Vagina (tissue), 2 donors: ENCODE measurements at regions not wholly inside any gene's neighbourhood (a gene's known extent, or its start where the extent isn't known, plus 50 kb on each side); places are given as distances from the start of the nearest gene placed in this dataset.

Source experiments
- DNase-seq, 2 donors: peaks; one replicate each; pipeline ENCODE4 v3.0.0-alpha.2; 2017; ENCODE audit errors: extremely low spot score in 2 of 2
- H3K27ac ChIP-seq: fragments of 200-600 bp; sonication (generic); one replicate; pipeline ENCODE4 v1.5.1; 2019
- H3K27me3 ChIP-seq: fragments of 200-600 bp; sonication (generic); one replicate; pipeline ENCODE4 v1.5.1; 2019
- H3K36me3 ChIP-seq, 2 donors: fragments of 200-600 bp; sonication (generic); one replicate each; pipeline ENCODE4 v1.5.1; 2017 to 2019
- H3K4me1 ChIP-seq: fragments of 200-600 bp; sonication (generic); one replicate; pipeline ENCODE4 v1.5.1; 2019
- H3K4me3 ChIP-seq, 2 donors: fragments of 200-600 bp; sonication (generic); 1 replicate in 1 of 2; 2 replicates in 1 of 2; pipeline ENCODE4 v1.5.1; 2016 to 2019
- H3K9me3 ChIP-seq: fragments of 200-600 bp; sonication (generic); one replicate; pipeline ENCODE4 v1.5.1; 2019
- CTCF ChIP-seq, 3 experiments: fragments of 450-650 bp in 2 of 3; fragments of 200-600 bp in 1 of 3; sonication (generic) in 1 of 3; IDR thresholded peaks; one replicate each; pipeline ENCODE4 v1.5.1; 2017 to 2019; ENCODE audit warnings: antibody characterized with exemption in 3 of 3, mild to moderate bottlenecking in 2 of 3, moderate library complexity in 2 of 3
- POLR2A ChIP-seq, 2 donors: fragments of 450-650 bp; IDR thresholded peaks; one replicate each; pipeline ENCODE4 v1.6.1; 2017; ENCODE audit warnings: antibody characterized with exemption in 2 of 2, mild to moderate bottlenecking in 2 of 2, moderate library complexity in 2 of 2
- POLR2AphosphoS5 ChIP-seq, 2 donors: sonication (generic); formaldehyde crosslinking; IDR thresholded peaks; one replicate each; pipeline ENCODE4 v1.9.0; 2017; ENCODE audit warnings: antibody characterized with exemption in 2 of 2, mild to moderate bottlenecking in 2 of 2, low read depth in 1 of 2; ENCODE audit not compliant: insufficient read depth in 1 of 2
- intact Hi-C: fragments of 100-400 bp; cut with DNase I; formaldehyde crosslinking; loops from one replicate; pipeline ENCODE4 v1.15.1; 2023

GRCh38 chr18:55090564-55091188 lies 131.4 kb upstream of the CCDC68 start:
- intact Hi-C loops: no loop called here
- Histone ChIP-seq H3K36me3 (no peaks in the 10 kb centered on the region), H3K27me3 (no peaks in the 10 kb centered on the region), H3K27ac (no peak overlapping the region), H3K4me3 (no peak overlapping the region), H3K9me3 (no peaks in the 10 kb centered on the region), H3K4me1 (no peaks in the 10 kb centered on the region)
- TF ChIP-seq POLR2AphosphoS5 (IDR thresholded peaks at IDR 0.05; ENCODE audit: insufficient read depth in 1 of 2, low read depth in 1 of 2): no peak
- TF ChIP-seq POLR2A (IDR thresholded peaks at IDR 0.05): no peak
- TF ChIP-seq CTCF (IDR thresholded peaks at IDR 0.05): no peak
- DNase-seq: no peak

GRCh38 chr18:55089610-55090009 lies 130.3 kb upstream of the CCDC68 start:
- no peaks in the 10 kb centered on the region for H3K4me1 ChIP-seq
- H3K27ac ChIP-seq: no peak overlapping the region
- no peak for TF ChIP-seq POLR2AphosphoS5 (IDR thresholded peaks at IDR 0.05; ENCODE audit: insufficient read depth in 1 of 2, low read depth in 1 of 2)
- TF ChIP-seq POLR2A (IDR thresholded peaks at IDR 0.05): no peak
- TF ChIP-seq CTCF (IDR thresholded peaks at IDR 0.05): no peak
- peak in 1 of 2 donors; percentile 1 for DNase-seq
- no peak overlapping the region for H3K4me3 ChIP-seq
- intact Hi-C loops: no loop called here
- no peaks in the 10 kb centered on the region for H3K36me3 ChIP-seq
- H3K9me3 ChIP-seq: no peaks in the 10 kb centered on the region
- H3K27me3 ChIP-seq: no peaks in the 10 kb centered on the region

- intact Hi-C loops: no loop called here
Observed at GRCh38 chr18:55088561-55088960, 129.3 kb upstream of the CCDC68 start.

GRCh38 chr18:55088000-55088401 lies 128.7 kb upstream of the CCDC68 start:
- Histone ChIP-seq H3K4me3 (no peak overlapping the region), H3K27me3 (no peaks in the 10 kb centered on the region), H3K36me3 (no peaks in the 10 kb centered on the region), H3K9me3 (no peaks in the 10 kb centered on the region), H3K4me1 (no peaks in the 10 kb centered on the region), H3K27ac (no peak overlapping the region)
- no peak for DNase-seq
- intact Hi-C loops: no loop called here
- no peak for TF ChIP-seq CTCF (IDR thresholded peaks at IDR 0.05)
- TF ChIP-seq POLR2A (IDR thresholded peaks at IDR 0.05): no peak
- TF ChIP-seq POLR2AphosphoS5 (IDR thresholded peaks at IDR 0.05; ENCODE audit: insufficient read depth in 1 of 2, low read depth in 1 of 2): no peak

More at GRCh38 chr18:55088561-55088960, 129.3 kb upstream of the CCDC68 start:
- Histone ChIP-seq H3K9me3 (no peaks in the 10 kb centered on the region), H3K27me3 (no peaks in the 10 kb centered on the region), H3K4me1 (no peaks in the 10 kb centered on the region), H3K27ac (no peak overlapping the region), H3K4me3 (no peak overlapping the region), H3K36me3 (no peaks in the 10 kb centered on the region)
- TF ChIP-seq POLR2AphosphoS5 (IDR thresholded peaks at IDR 0.05; ENCODE audit: insufficient read depth in 1 of 2, low read depth in 1 of 2) (no peak), POLR2A (IDR thresholded peaks at IDR 0.05) (no peak), CTCF (IDR thresholded peaks at IDR 0.05) (no peak)
- DNase-seq: no peak

- Histone ChIP-seq H3K9me3 (no peaks in the 10 kb centered on the region), H3K4me3 (no peak overlapping the region), H3K27ac (no peak overlapping the region), H3K36me3 (no peaks in the 10 kb centered on the region), H3K4me1 (no peaks in the 10 kb centered on the region), H3K27me3 (no peaks in the 10 kb centered on the region)
- intact Hi-C loops: no loop called here
- TF ChIP-seq POLR2A (IDR thresholded peaks at IDR 0.05) (no peak), POLR2AphosphoS5 (IDR thresholded peaks at IDR 0.05; ENCODE audit: insufficient read depth in 1 of 2, low read depth in 1 of 2) (no peak), CTCF (IDR thresholded peaks at IDR 0.05) (no peak)
- no peak for DNase-seq
Observed at GRCh38 chr18:55086906-55087305, 127.6 kb upstream of the CCDC68 start.
